ENCODE measurements at regions not wholly inside any gene's neighbourhood (a gene's known extent, or its start where the extent isn't known, plus 50 kb on each side); places are given as distances from the start of the nearest gene placed in this dataset.

- ATAC-seq (peak; percentile 61), DNase-seq (peak; percentile 89)
- no peaks in the 10 kb centered on the region for H3K27me3 Mint-ChIP-seq
- no peak for TF ChIP-seq CTCF (IDR thresholded peaks at IDR 0.05)
- H3K36me3 Mint-ChIP-seq (ENCODE audit: low read depth), result peaks cover 17% of the 10 kb centered on the region
- CTCF ChIA-PET, result interaction anchor here (0.7 to 4.6 kb wide), 14 partner anchors 11 to 261 kb away, joined by 3 to 51 read pairs (median 4); no protein-coding TSS in a partner anchor
- POLR2A ChIA-PET, result interaction anchor here (0.8 to 17.9 kb wide), 20 partner anchors 9 to 277 kb away, joined by 3 to 375 read pairs (median 4); partner anchors contain the start of gene CCND2
- peak overlapping the region; percentile 90 for H3K27ac Mint-ChIP-seq
- H3K4me1 Mint-ChIP-seq (ENCODE audit: low read depth), result peaks cover 86% of the 10 kb centered on the region
- peaks cover 18% of the 10 kb centered on the region for H3K9me3 Mint-ChIP-seq
- H3K4me3 Mint-ChIP-seq, result peak overlapping the region; percentile 42
- intact Hi-C loops (cut with micrococcal nuclease), result loop anchor here (5.0 kb wide), 2 partner anchors 39 to 71 kb away; no protein-coding TSS in a partner anchor
Measured at GRCh38 chr12:4145990-4146859, 127.3 kb upstream of the CCND2 start.

GRCh38 chr12:4144676-4145075 is 128.9 kb upstream of the CCND2 start:
- no peak for TF ChIP-seq CTCF (IDR thresholded peaks at IDR 0.05)
- H3K4me3 Mint-ChIP-seq, result peak overlapping the region; percentile 21
- DNase-seq (no peak), ATAC-seq (no peak)
- H3K27me3 Mint-ChIP-seq, result no peaks in the 10 kb centered on the region
- ChIA-PET CTCF (interaction anchor here (0.8 to 4.6 kb wide), 14 partner anchors 9 to 133 kb away, joined by 3 to 51 read pairs (median 8); partner anchors contain the start of gene CCND2), POLR2A (interaction anchor here (0.8 to 17.9 kb wide), 8 partner anchors 10 to 130 kb away, joined by 3 to 375 read pairs (median 16); partner anchors contain the start of gene CCND2)
- H3K27ac Mint-ChIP-seq, result peak overlapping the region; percentile 90
- intact Hi-C loops (cut with micrococcal nuclease), result loop anchor here (5.0 kb wide), 2 partner anchors 37 to 73 kb away; no protein-coding TSS in a partner anchor
- peaks cover 10% of the 10 kb centered on the region for H3K36me3 Mint-ChIP-seq (ENCODE audit: low read depth)
- H3K9me3 Mint-ChIP-seq, result peaks cover 8% of the 10 kb centered on the region
- peaks cover 91% of the 10 kb centered on the region for H3K4me1 Mint-ChIP-seq (ENCODE audit: low read depth)

GRCh38 chr12:4143896-4144295 is 129.7 kb upstream of the CCND2 start:
- peak overlapping the region; percentile 90 for H3K27ac Mint-ChIP-seq
- CTCF ChIA-PET, result interaction anchor here (0.7 to 4.6 kb wide), 13 partner anchors 10 to 133 kb away, joined by 3 to 51 read pairs (median 8); no protein-coding TSS in a partner anchor
- POLR2A ChIA-PET, result interaction anchor here (0.8 to 17.9 kb wide), 10 partner anchors 10 to 155 kb away, joined by 3 to 375 read pairs (median 14); partner anchors contain the start of gene CCND2
- DNase-seq (peak; percentile 48), ATAC-seq (no peak)
- peak; percentile 63 for TF ChIP-seq CTCF (IDR thresholded peaks at IDR 0.05)
- peaks cover 8% of the 10 kb centered on the region for H3K9me3 Mint-ChIP-seq
- H3K4me3 Mint-ChIP-seq, result peak overlapping the region; percentile 21
- intact Hi-C loops (cut with micrococcal nuclease), result loop anchor here (2.0 kb wide), 1 partner anchor 129 kb away; the partner anchor contains the start of gene CCND2
- H3K36me3 Mint-ChIP-seq (ENCODE audit: low read depth), result peaks cover 10% of the 10 kb centered on the region
- H3K27me3 Mint-ChIP-seq, result no peaks in the 10 kb centered on the region
- peaks cover 96% of the 10 kb centered on the region for H3K4me1 Mint-ChIP-seq (ENCODE audit: low read depth)

DNA sequence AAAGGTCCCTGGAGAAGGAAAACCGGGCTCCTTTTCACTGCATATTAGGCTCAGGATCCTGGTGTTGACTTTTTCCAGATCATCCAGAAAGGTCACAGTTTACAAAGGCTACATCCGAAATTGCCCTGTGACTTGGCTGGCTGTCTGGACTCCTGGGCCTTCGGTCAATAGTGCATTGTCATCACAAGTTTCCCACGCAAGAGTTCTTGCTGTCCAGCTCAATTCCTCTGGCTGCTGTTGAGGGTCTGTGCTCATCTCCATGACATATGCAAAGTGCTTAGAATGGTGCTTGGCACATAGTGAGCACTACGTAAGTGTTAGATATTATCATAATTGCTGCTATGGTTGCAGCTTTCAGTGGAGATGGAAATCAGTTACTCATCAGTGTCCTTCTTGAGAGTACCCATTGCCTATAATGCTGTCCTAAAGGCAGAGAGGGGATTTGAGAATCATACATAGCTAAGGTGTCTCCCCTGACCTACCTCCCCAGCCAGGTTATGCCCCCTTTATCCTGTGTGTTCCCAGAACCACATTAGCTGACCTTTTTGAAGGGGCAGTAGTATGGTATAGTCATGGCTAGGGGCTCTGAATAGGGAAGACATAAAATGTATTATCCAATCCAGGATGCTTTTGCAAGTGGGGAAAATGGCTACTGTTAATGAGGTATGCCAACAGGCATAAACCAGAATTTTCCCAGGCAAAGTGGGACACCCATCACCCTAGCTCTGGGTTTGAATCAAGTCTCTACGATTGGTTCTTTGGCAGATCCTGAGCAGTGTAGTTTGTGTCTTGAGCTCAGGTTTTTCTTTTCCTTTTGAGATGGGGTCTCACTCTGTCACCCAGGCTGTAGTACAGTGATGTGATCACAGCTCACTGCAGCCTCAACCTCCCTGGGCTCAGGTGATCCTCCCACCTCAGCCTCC is 132.0 kb upstream of the CCND2 start:
- ChIA-PET CTCF (interaction anchor here (0.8 to 4.0 kb wide), 16 partner anchors 13 to 145 kb away, joined by 3 to 37 read pairs (median 4); no protein-coding TSS in a partner anchor), POLR2A (interaction anchor here (0.7 to 17.9 kb wide), 12 partner anchors 13 to 272 kb away, joined by 3 to 375 read pairs (median 4); partner anchors contain the start of gene CCND2)
- Mint-ChIP-seq H3K9me3 (peaks cover 8% of the 10 kb centered on the region), H3K27ac (peak overlapping the region; percentile 97), H3K4me1 (ENCODE audit: low read depth) (peaks cover 84% of the 10 kb centered on the region), H3K36me3 (ENCODE audit: low read depth) (peaks cover 10% of the 10 kb centered on the region), H3K27me3 (no peaks in the 10 kb centered on the region), H3K4me3 (no peak overlapping the region)
- ATAC-seq, result peak; percentile 28
- TF ChIP-seq CTCF (IDR thresholded peaks at IDR 0.05), result no peak
- intact Hi-C loops (cut with micrococcal nuclease), result loop anchor here (2.0 kb wide), 1 partner anchor 131 kb away; the partner anchor contains the start of gene CCND2
- DNase-seq, result peak; percentile 38

All from activated CD8-positive, alpha-beta T cell treated with anti-CD3 and anti-CD28 coated beads for 36 hours (primary cell).